BLaER1 treated with 17β-estradiol and CSF1 and Interleukin-3, amounts not matched to agents 10 nM and 100 nM (cell line): ENCODE measurements at regions not wholly inside any gene's neighbourhood (a gene's known extent, or its start where the extent isn't known, plus 50 kb on each side); places are given as distances from the start of the nearest gene placed in this dataset.
"Not testable (repeated sequence)": the region's sequence is repeated elsewhere in the genome, so short reads cannot be mapped to it uniquely, and the experiment has no call there.

Experiments
- H3K27ac ChIP-seq, 11 experiments: shearing (Covaris generic); formaldehyde crosslinking; 2 replicates each; pipeline ENCODE4 v1.8.1; 2022
- H3K27me3 ChIP-seq, 11 experiments: shearing (Covaris generic); formaldehyde crosslinking; 2 replicates each; pipeline ENCODE4 v1.8.1; 2022
- H3K36me3 ChIP-seq, 11 experiments: shearing (Covaris generic); formaldehyde crosslinking; 2 replicates each; pipeline ENCODE4 v1.8.1; 2022
- H3K4me1 ChIP-seq, 10 experiments: shearing (Covaris generic); formaldehyde crosslinking; 2 replicates each; pipeline ENCODE4 v1.8.1; 2022
- H3K4me2 ChIP-seq, 11 experiments: shearing (Covaris generic); formaldehyde crosslinking; 2 replicates each; pipeline ENCODE4 v1.8.1; 2022
- H3K4me3 ChIP-seq, 10 experiments: shearing (Covaris generic); formaldehyde crosslinking; 2 replicates each; pipeline ENCODE4 v1.8.1; 2022
- H3K9ac ChIP-seq, 11 experiments: shearing (Covaris generic); formaldehyde crosslinking; 2 replicates each; pipeline ENCODE4 v1.8.1; 2022
- H3K9me3 ChIP-seq, 11 experiments: shearing (Covaris generic); formaldehyde crosslinking; replicated peaks in 1 of 11; 2 replicates each; pipeline ENCODE4 v1.8.1; 2022
- H4K20me1 ChIP-seq, 11 experiments: shearing (Covaris generic); formaldehyde crosslinking; 2 replicates each; pipeline ENCODE4 v1.8.1; 2022
- Cebpa-rat ChIP-seq, 11 experiments: shearing (Covaris generic); IDR thresholded peaks; 2 replicates each; pipeline ENCODE4 v1.8.1; 2022

DNA sequence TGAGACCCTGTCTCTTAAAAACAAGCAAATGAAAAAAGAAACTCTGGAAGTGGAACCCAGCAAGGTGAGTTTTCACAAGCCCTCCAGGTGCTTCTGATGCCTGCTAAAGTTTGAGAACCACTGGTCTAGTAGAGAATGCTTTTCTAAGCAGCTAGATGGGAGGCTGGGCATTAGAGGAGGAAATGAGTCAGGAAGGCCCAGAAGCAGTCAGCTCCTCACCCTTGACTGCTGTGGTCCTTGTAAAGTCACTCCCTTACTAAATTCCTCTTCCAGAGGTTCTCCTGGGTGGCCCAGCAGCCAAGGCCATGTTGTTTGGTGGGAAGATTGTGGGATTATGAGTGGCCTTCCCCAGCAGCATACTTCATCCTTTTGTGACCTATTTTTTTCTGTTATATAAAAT lies 52.0 kb upstream of the FYN start:
- H3K4me1 ChIP-seq, result peaks cover 0 to 37% (median 0%) of the 10 kb centered on the region in 10 experiments; a peak in 8 of 20 replicates
- no peak overlapping the region for H3K27ac ChIP-seq
- no peaks in the 10 kb centered on the region for H3K9me3 ChIP-seq

DNA sequence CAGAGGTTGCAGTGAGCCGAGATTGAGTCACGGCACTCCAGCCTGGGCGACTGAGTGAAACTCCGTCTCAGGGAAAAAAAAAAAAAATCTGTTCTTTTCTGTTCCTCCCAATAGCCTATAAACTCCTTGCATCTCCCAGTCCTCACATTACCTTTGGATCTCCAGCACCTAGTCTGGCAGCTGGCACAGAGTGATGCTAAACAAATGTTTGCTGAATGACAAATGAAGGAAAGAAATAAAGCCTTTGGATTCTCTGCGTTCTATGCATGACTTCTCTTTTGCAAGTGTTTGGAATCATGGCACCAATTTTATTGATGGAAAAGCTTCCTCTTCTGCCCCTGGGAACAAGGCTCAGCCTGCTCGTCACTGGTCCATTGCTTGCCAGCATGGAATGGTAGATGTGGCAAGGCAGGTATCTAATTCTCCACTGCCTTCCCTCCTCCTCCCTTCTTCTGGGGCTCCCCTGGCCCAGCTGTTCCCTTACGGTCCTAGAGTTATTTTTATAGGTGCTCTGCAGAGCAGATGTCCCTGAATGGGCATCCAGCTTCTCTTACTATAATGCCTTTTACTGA lies 53.6 kb upstream of the FYN start:
- TF ChIP-seq Cebpa-rat (IDR thresholded peaks at IDR 0.05), result no peak

More for the DNA sequence above, 52.0 kb upstream of the FYN start:
- Histone ChIP-seq H3K4me2 (peak overlapping the region in 5 of 11 experiments; percentile 8 to 42 (median 37); a peak in 8 of 22 replicates), H3K4me3 (no peak overlapping the region), H3K9ac (no peak overlapping the region), H3K36me3 (no peaks in the 10 kb centered on the region), H4K20me1 (no peaks in the 10 kb centered on the region), H3K27me3 (no peaks in the 10 kb centered on the region)
- no peak for TF ChIP-seq Cebpa-rat (IDR thresholded peaks at IDR 0.05)

DNA sequence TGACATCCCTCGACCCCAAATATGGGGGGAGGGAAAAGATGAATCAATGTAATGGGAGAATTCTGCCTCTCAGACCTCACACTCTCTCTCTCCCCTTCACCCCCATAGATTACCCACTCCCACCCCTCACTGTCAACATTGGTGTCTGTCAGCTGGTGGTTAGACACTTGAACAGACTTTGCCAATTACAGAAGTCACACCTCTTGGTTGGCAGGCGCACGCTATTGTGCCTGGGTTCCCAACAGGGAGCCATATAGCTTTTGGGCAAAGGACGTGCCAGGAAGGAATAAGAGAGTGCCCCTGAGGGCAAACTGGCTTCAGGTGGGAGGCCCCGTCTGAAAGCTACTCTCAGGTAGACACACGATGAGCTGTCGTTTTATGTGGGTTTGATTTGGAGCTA lies 54.1 kb upstream of the FYN start:
- no peaks in the 10 kb centered on the region for H3K27me3 ChIP-seq
- no peaks in the 10 kb centered on the region for H3K36me3 ChIP-seq
- TF ChIP-seq Cebpa-rat (IDR thresholded peaks at IDR 0.05), result no peak
- H3K9me3 ChIP-seq, result peaks cover 0 to 10% (median 8%) of the 10 kb centered on the region in 11 experiments; a peak in 11 of 22 replicates
- H3K4me1 ChIP-seq, result peaks cover 0 to 35% (median 0%) of the 10 kb centered on the region in 10 experiments; a peak in 8 of 20 replicates
- H4K20me1 ChIP-seq, result no peaks in the 10 kb centered on the region
- H3K4me3 ChIP-seq, result no peak overlapping the region
- no peak overlapping the region for H3K9ac ChIP-seq
- H3K4me2 ChIP-seq, result no peak overlapping the region
- H3K27ac ChIP-seq, result no peak overlapping the region

More for the DNA sequence above, 53.6 kb upstream of the FYN start:
- H3K4me3 ChIP-seq, result no peak overlapping the region
- peaks cover 0 to 37% (median 0%) of the 10 kb centered on the region in 10 experiments; a peak in 8 of 20 replicates for H3K4me1 ChIP-seq
- H3K9ac ChIP-seq, result no peak overlapping the region
- H3K27me3 ChIP-seq, result no peaks in the 10 kb centered on the region
- H3K27ac ChIP-seq, result no peak overlapping the region
- H4K20me1 ChIP-seq, result no peaks in the 10 kb centered on the region
- no peaks in the 10 kb centered on the region for H3K36me3 ChIP-seq
- peaks cover 0 to 5% (median 3%) of the 10 kb centered on the region in 11 experiments; a peak in 5 of 22 replicates for H3K9me3 ChIP-seq
- H3K4me2 ChIP-seq, result no peak overlapping the region

DNA sequence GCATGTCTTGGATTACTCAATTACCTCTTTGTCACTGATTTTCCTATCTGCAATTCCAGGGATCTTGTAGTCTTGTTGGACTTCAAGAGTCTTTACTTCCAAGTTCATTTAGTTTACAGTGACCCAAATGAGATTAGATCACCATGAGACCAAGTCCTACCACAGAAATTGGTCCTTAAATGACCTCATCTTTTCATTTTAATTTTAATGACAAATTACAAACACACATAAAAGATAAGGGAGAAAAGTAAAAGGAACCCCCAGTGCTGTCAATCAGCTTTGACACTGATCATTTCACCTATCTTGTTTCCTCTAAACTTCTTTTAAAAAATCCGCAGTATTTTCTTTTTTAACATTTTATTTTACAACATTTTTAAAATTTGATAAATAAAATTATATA lies 54.9 kb upstream of the FYN start:
- H3K27me3 ChIP-seq, result no peaks in the 10 kb centered on the region
- H3K27ac ChIP-seq, result no peak overlapping the region
- peaks cover 0 to 27% (median 0%) of the 10 kb centered on the region in 10 experiments; a peak in 7 of 20 replicates for H3K4me1 ChIP-seq
- no peaks in the 10 kb centered on the region for H4K20me1 ChIP-seq
- TF ChIP-seq Cebpa-rat (IDR thresholded peaks at IDR 0.05), result no peak
- H3K9me3 ChIP-seq, result peaks cover 5 to 16% (median 12%) of the 10 kb centered on the region in 11 experiments; a peak in 11 of 22 replicates
- H3K9ac ChIP-seq, result no peak overlapping the region
- H3K36me3 ChIP-seq, result no peaks in the 10 kb centered on the region
- no peak overlapping the region for H3K4me2 ChIP-seq
- H3K4me3 ChIP-seq, result no peak overlapping the region

DNA sequence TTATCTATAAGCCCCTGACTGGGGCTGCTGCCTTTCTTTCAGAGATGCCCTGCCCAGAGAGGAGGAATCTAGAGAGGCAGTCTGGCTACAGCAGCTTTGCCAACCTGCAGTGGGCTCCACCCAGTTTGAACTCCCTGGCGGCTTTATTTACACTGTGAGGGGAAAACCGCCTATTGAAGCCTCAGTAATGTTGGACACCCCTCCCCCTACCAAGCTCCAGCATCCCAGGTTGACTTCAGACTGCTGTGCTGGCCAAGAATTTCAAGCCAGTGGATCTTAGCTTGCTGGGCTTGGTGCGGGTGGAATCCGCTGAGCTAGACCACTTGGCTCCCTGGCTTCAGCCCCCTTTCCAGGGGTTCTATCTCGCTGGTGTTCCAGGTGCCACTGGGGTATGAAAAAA lies 61.4 kb upstream of the FYN start:
- peaks cover 5 to 28% (median 20%) of the 10 kb centered on the region in 11 experiments; a peak in 13 of 22 replicates for H3K9me3 ChIP-seq
- not testable (repeated sequence) for H3K27me3 ChIP-seq, H3K4me1 ChIP-seq, H3K36me3 ChIP-seq, H4K20me1 ChIP-seq, H3K27ac ChIP-seq, H3K9ac ChIP-seq, H3K4me3 ChIP-seq, H3K4me2 ChIP-seq

DNA sequence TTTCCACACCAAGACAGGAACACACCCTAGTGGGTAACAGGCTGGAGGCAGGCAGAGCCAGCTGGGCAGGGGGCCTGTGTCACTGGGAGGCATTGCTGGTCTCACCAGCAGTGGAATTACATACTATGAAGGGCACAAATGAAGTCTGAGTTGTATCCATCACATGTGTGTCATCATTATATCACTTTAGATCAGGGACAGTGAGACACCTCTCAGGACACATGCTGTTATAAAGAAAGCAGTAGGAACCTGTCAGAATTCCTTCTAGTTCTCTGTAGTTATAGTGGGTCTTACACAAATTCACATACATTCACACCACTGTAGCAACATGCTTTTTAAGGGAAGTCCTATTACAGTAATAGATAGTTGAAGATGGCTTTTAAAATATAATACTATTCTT lies 63.5 kb upstream of the FYN start:
- Histone ChIP-seq H3K4me3 (no peak overlapping the region), H3K9ac (no peak overlapping the region), H3K4me2 (no peak overlapping the region), H3K4me1 (peaks cover 0 to 7% (median 0%) of the 10 kb centered on the region in 10 experiments; a peak in 3 of 20 replicates), H3K27me3 (no peaks in the 10 kb centered on the region), H3K9me3 (peaks cover 10 to 31% (median 18%) of the 10 kb centered on the region in 11 experiments), H4K20me1 (no peaks in the 10 kb centered on the region), H3K36me3 (no peaks in the 10 kb centered on the region), H3K27ac (no peak overlapping the region)
- no peak for TF ChIP-seq Cebpa-rat (IDR thresholded peaks at IDR 0.05)

DNA sequence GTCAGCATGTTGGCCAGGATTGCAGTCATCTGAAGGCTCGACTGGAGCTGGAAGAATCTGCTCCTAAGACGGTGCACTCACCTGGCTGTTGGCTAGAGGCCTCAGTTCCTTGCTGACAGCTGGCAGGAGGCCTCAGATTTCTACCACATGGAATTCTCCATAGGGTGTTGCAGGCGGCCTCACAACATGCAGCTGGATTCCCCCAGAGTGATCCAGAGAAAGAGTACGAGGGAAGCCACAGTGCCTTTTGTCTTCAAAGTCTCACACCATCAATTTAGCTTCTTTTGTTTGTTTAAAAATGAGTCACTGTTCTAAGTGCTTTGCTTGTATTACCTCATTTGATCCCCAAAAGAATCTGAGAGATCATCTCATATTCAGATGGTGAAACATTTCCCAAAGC lies 65.5 kb upstream of the FYN start:
- H3K36me3 ChIP-seq, result no peaks in the 10 kb centered on the region; a peak in 1 of 22 replicates
- no peak overlapping the region for H3K9ac ChIP-seq
- no peaks in the 10 kb centered on the region for H3K27me3 ChIP-seq
- no peaks in the 10 kb centered on the region for H4K20me1 ChIP-seq
- no peak overlapping the region for H3K4me2 ChIP-seq
- H3K27ac ChIP-seq, result no peak overlapping the region
- no peak for TF ChIP-seq Cebpa-rat (IDR thresholded peaks at IDR 0.05)
- peaks cover 0 to 13% (median 5%) of the 10 kb centered on the region in 10 experiments; a peak in 15 of 20 replicates for H3K4me1 ChIP-seq
- H3K9me3 ChIP-seq, result peaks cover 10 to 31% (median 14%) of the 10 kb centered on the region in 11 experiments; a peak in 20 of 22 replicates
- H3K4me3 ChIP-seq, result no peak overlapping the region

DNA sequence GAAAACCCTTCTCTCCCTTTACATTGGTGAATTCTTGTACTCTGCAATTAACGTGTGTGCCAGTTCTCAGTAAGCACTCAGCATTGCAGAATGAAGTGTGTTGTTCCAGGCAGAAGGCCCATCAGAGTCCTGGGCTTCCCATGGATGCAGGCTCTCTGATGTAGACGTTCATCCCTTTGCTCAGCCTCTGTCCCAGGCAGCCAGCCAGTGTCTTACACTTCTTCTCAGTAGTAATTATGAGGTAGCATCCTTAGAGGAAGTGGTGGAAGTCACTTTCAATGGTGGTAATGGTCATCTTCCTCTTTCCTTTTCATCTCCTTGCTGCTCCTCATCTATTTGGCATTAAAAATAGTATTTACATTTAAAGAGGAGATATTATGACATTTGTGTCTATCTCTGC lies 66.7 kb upstream of the FYN start:
- no peaks in the 10 kb centered on the region for H3K27me3 ChIP-seq
- no peak overlapping the region for H3K4me3 ChIP-seq
- H4K20me1 ChIP-seq, result no peaks in the 10 kb centered on the region
- no peak overlapping the region for H3K4me2 ChIP-seq
- H3K27ac ChIP-seq, result no peak overlapping the region
- TF ChIP-seq Cebpa-rat (IDR thresholded peaks at IDR 0.05), result no peak
- H3K36me3 ChIP-seq, result no peaks in the 10 kb centered on the region; a peak in 1 of 22 replicates
- peaks cover 0 to 14% (median 11%) of the 10 kb centered on the region in 10 experiments; a peak in 15 of 20 replicates for H3K4me1 ChIP-seq
- peaks cover 5 to 21% (median 13%) of the 10 kb centered on the region in 11 experiments; a peak in 19 of 22 replicates for H3K9me3 ChIP-seq
- no peak overlapping the region for H3K9ac ChIP-seq

DNA sequence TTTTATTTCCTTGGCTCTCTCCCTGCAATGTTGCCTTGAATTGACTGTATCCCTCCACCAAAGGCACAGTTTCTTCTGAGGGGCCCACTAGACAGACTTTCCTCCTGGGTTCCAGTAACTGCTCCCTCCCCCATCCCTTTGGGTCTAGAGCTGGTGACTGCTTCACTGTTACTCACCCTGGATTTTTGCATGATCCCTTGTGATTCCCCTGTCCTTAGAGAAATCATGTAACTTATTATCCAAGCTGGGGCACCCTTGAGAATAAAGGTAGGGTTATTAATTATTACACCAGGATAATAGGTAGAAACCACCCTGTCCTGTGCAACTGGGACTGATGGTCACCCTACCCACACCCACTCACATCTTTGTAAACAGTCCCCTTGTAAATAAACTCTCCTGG lies 67.5 kb upstream of the FYN start:
- Histone ChIP-seq H3K36me3 (no peaks in the 10 kb centered on the region; a peak in 1 of 22 replicates), H3K27ac (no peak overlapping the region), H4K20me1 (no peaks in the 10 kb centered on the region), H3K4me3 (no peak overlapping the region), H3K4me1 (peaks cover 0 to 14% (median 11%) of the 10 kb centered on the region in 10 experiments; a peak in 15 of 20 replicates), H3K27me3 (no peaks in the 10 kb centered on the region), H3K9me3 (peaks cover 5 to 19% (median 12%) of the 10 kb centered on the region in 11 experiments; a peak in 19 of 22 replicates), H3K4me2 (no peak overlapping the region), H3K9ac (no peak overlapping the region)
- TF ChIP-seq Cebpa-rat (IDR thresholded peaks at IDR 0.05), result no peak
